WERI-Rb-1 (cell line): ENCODE measurements at regions not wholly inside any gene's neighbourhood (a gene's known extent, or its start where the extent isn't known, plus 50 kb on each side); places are given as distances from the start of the nearest gene placed in this dataset.

Source experiments
- DNase-seq: peaks from one replicate; pipeline ENCODE4 v3.0.0-alpha.2; 2020
- H3K27ac ChIP-seq: fragments of 250-450 bp; sonication (Bioruptor Pico); 2 replicates; pipeline ENCODE4 v1.5.1; 2020; ENCODE audit warnings: mild to moderate bottlenecking, moderate library complexity
- H3K27me3 ChIP-seq: fragments of 250-450 bp; sonication (Bioruptor Pico); 2 replicates; pipeline ENCODE4 v1.5.1; 2021; ENCODE audit warnings: mild to moderate bottlenecking, low read depth, moderate library complexity; ENCODE audit not compliant: insufficient read depth, severe bottlenecking
- H3K36me3 ChIP-seq: fragments of 250-450 bp; sonication (Bioruptor Pico); 2 replicates; pipeline ENCODE4 v1.5.1; 2020; ENCODE audit warnings: mild to moderate bottlenecking, moderate library complexity
- H3K4me3 ChIP-seq: 2 replicates; pipeline ENCODE4 v1.5.1; 2011; ENCODE audit warnings: low read depth, mild to moderate bottlenecking, control low read depth, low read length
- H3K9me3 ChIP-seq: fragments of 250-450 bp; sonication (Bioruptor Pico); 2 replicates; pipeline ENCODE4 v1.5.1; 2021; ENCODE audit warnings: mild to moderate bottlenecking, moderate library complexity; ENCODE audit not compliant: severe bottlenecking
- CTCF ChIP-seq: IDR thresholded peaks from 2 replicates; pipeline ENCODE4 v1.5.1; 2011; ENCODE audit warnings: low read depth, mild to moderate bottlenecking, control low read depth, inconsistent platforms, low read length

- H3K9me3 ChIP-seq, result no peaks in the 10 kb centered on the region
- no peak overlapping the region for H3K4me3 ChIP-seq
- no peak for DNase-seq
- no peak for TF ChIP-seq CTCF
- peaks cover 6% of the 10 kb centered on the region for H3K27me3 ChIP-seq
- H3K27ac ChIP-seq, result no peak overlapping the region
- H3K36me3 ChIP-seq, result no peaks in the 10 kb centered on the region
Measured at GRCh38 chr2:57543211-57543610, 503.4 kb upstream of the VRK2 start.

GRCh38 chr2:57544624-57545023 lies 502.0 kb upstream of the VRK2 start:
- Histone ChIP-seq H3K27ac (no peak overlapping the region), H3K27me3 (peaks cover 6% of the 10 kb centered on the region), H3K36me3 (no peaks in the 10 kb centered on the region), H3K4me3 (no peak overlapping the region), H3K9me3 (no peaks in the 10 kb centered on the region)
- TF ChIP-seq CTCF, result no peak
- DNase-seq, result no peak

- DNase-seq, result no peak
- no peaks in the 10 kb centered on the region for H3K9me3 ChIP-seq
- peaks cover 6% of the 10 kb centered on the region for H3K27me3 ChIP-seq
- no peak for TF ChIP-seq CTCF
- no peak overlapping the region for H3K4me3 ChIP-seq
- no peaks in the 10 kb centered on the region for H3K36me3 ChIP-seq
- no peak overlapping the region for H3K27ac ChIP-seq
Measured at GRCh38 chr2:57546478-57546877, 500.1 kb upstream of the VRK2 start.

GRCh38 chr2:57549642-57550102 lies 496.9 kb upstream of the VRK2 start:
- Histone ChIP-seq H3K4me3 (no peak overlapping the region), H3K27ac (no peak overlapping the region), H3K9me3 (no peaks in the 10 kb centered on the region), H3K27me3 (peaks cover 5% of the 10 kb centered on the region), H3K36me3 (no peaks in the 10 kb centered on the region)
- DNase-seq, result no peak
- peak; percentile 55; the same call in 1 of the 2 replicates for TF ChIP-seq CTCF

- no peak for DNase-seq
- no peaks in the 10 kb centered on the region for H3K36me3 ChIP-seq
- H3K9me3 ChIP-seq, result no peaks in the 10 kb centered on the region
- no peak overlapping the region for H3K27ac ChIP-seq
- TF ChIP-seq CTCF, result no peak
- no peaks in the 10 kb centered on the region for H3K27me3 ChIP-seq
- H3K4me3 ChIP-seq, result no peak overlapping the region
Measured at GRCh38 chr2:57550912-57551311, 495.7 kb upstream of the VRK2 start.

- TF ChIP-seq CTCF, result 0 out of 2 replicates have a peak, but pooled peaks have one; percentile 21
- Histone ChIP-seq H3K36me3 (no peaks in the 10 kb centered on the region), H3K27ac (no peak overlapping the region), H3K9me3 (no peaks in the 10 kb centered on the region), H3K27me3 (no peaks in the 10 kb centered on the region), H3K4me3 (no peak overlapping the region)
- no peak for DNase-seq
Measured at GRCh38 chr2:57552885-57553284, 493.7 kb upstream of the VRK2 start.
